ENCODE measurements at regions not wholly inside any gene's neighbourhood (a gene's known extent, or its start where the extent isn't known, plus 50 kb on each side); places are given as distances from the start of the nearest gene placed in this dataset.

- TF ChIP-seq CTCF (IDR thresholded peaks at IDR 0.05; ENCODE audit: low read depth, low read length), result no peak
- TF ChIP-seq POLR2A (IDR thresholded peaks at IDR 0.05; ENCODE audit: extremely low read depth, insufficient read length), result no peak
Observed at GRCh38 chr3:36032180-36033047, 347.9 kb upstream of the STAC start.
